Keratinocyte (primary cell): ENCODE measurements at regions not wholly inside any gene's neighbourhood (a gene's known extent, or its start where the extent isn't known, plus 50 kb on each side); places are given as distances from the start of the nearest gene placed in this dataset.

Source experiments
- DNase-seq: peaks from one replicate; pipeline ENCODE4 v3.0.0-alpha.2; 2011; ENCODE audit warnings: low read depth, missing footprints, low spot score
- FAIRE-seq: peaks from 2 replicates; lab custom pipeline; 2011; peaks lifted over from hg19 to GRCh38; lab: Jason Lieb, UNC
- H2AFZ ChIP-seq: 2 replicates; pipeline ENCODE4 v1.6.0; 2012; ENCODE audit warnings: low read length, control low read depth, inconsistent platforms; ENCODE audit not compliant: control insufficient read depth
- H3K27ac ChIP-seq: 2 replicates; pipeline ENCODE4 v1.5.1; 2011; ENCODE audit warnings: low read length; ENCODE audit not compliant: control insufficient read depth, insufficient read depth
- H3K27me3 ChIP-seq: 3 replicates; pipeline ENCODE4 v1.6.0; 2011; ENCODE audit warnings: low read length; ENCODE audit not compliant: control insufficient read depth, insufficient read depth; ENCODE audit errors: extremely low read depth
- H3K36me3 ChIP-seq, 2 experiments: 2 replicates in 1 of 2; 3 replicates in 1 of 2; pipeline ENCODE4 v1.5.1; 2011; ENCODE audit warnings: low read length in 2 of 2, mild to moderate bottlenecking in 1 of 2; ENCODE audit not compliant: control insufficient read depth in 2 of 2, insufficient read depth in 2 of 2; ENCODE audit errors: extremely low read depth in 1 of 2
- H3K4me1 ChIP-seq: 3 replicates; pipeline ENCODE4 v1.5.1; 2011; ENCODE audit warnings: low read length; ENCODE audit not compliant: control insufficient read depth, insufficient read depth; ENCODE audit errors: extremely low read depth
- H3K4me2 ChIP-seq: 3 replicates; pipeline ENCODE4 v1.6.0; 2011; ENCODE audit warnings: low read depth, low read length; ENCODE audit not compliant: control insufficient read depth, insufficient read depth; ENCODE audit errors: extremely low read depth
- H3K4me3 ChIP-seq, 3 experiments: fragments of 200-600 bp in 1 of 3; sonication (generic) in 1 of 3; 2 replicates in 2 of 3; 3 replicates in 1 of 3; pipeline ENCODE4 v1.5.1; 2011 to 2016; ENCODE audit warnings: low read length in 3 of 3, mild to moderate bottlenecking in 3 of 3, control low read depth in 2 of 3, inconsistent platforms in 1 of 3, low read depth in 1 of 3, mixed read lengths in 1 of 3, mixed run types in 1 of 3, moderate library complexity in 1 of 3; ENCODE audit not compliant: control insufficient read depth in 2 of 3, insufficient read depth in 2 of 3; ENCODE audit errors: extremely low read depth in 1 of 3
- H3K79me2 ChIP-seq: 2 replicates; pipeline ENCODE4 v1.6.0; 2012; ENCODE audit warnings: low read length; ENCODE audit not compliant: control insufficient read depth, insufficient read depth
- H3K9ac ChIP-seq: 3 replicates; pipeline ENCODE4 v1.6.0; 2011; ENCODE audit warnings: low read length; ENCODE audit not compliant: control insufficient read depth, insufficient read depth; ENCODE audit errors: extremely low read depth
- H3K9me1 ChIP-seq: 3 replicates; pipeline ENCODE4 v1.6.0; 2011; ENCODE audit warnings: low read length; ENCODE audit not compliant: control insufficient read depth, insufficient read depth; ENCODE audit errors: extremely low read depth
- H3K9me3 ChIP-seq: 2 replicates; pipeline ENCODE4 v1.5.1; 2012; ENCODE audit warnings: low read depth, low read length; ENCODE audit not compliant: control insufficient read depth
- H4K20me1 ChIP-seq: 3 replicates; pipeline ENCODE4 v1.6.0; 2011; ENCODE audit warnings: low read length; ENCODE audit not compliant: control insufficient read depth, insufficient read depth; ENCODE audit errors: extremely low read depth
- EZH2 ChIP-seq: IDR thresholded peaks from one replicate; pipeline ENCODE4 v1.6.1; 2012; ENCODE audit warnings: inconsistent platforms, mild to moderate bottlenecking, low read length, moderate library complexity
- dilution Hi-C: fragments of 300-500 bp; cut with MboI; formaldehyde crosslinking; loops from one replicate; pipeline ENCODE4 v1.7.0; 2020; ENCODE audit warnings: low sequenced_read_pairs; ENCODE audit not compliant: extremely low pct_ligation_motif_present
- TF ChIP-seq, protein P1 (sequence below), 3 experiments: IDR thresholded peaks in 1 of 3; conservative IDR thresholded peaks in 1 of 3; optimal IDR thresholded peaks in 1 of 3; 2 replicates in 2 of 3; 3 replicates in 1 of 3; pipeline versions ENCODE3 to v1.5.1; 2011; ENCODE audit warnings: low read length in 3 of 3, mild to moderate bottlenecking in 3 of 3, moderate library complexity in 2 of 3, control low read depth in 1 of 3, inconsistent platforms in 1 of 3; ENCODE audit not compliant: insufficient read depth in 2 of 3; ENCODE audit errors: extremely low read depth in 1 of 3

DNA sequence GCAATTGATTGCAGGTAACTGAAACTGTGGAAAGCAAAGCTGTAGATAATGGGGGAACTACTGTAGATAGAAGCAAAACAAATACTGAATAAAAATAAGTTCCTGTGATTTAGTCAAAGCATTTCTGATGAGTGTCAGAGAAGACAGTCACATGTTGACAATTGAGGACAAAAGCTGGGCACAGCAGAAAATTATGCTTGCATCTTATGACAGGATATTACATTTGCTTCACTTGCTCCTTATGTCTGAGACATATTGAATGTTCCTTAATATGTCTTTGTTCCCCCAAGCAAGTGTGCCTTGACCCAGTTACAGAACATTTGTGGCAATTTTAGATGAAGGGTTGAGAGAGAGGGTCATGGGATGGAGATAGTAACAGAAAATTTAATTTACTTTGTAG lies 526.0 kb upstream of the B3GALT2 start:
- H2AFZ ChIP-seq: no peak overlapping the region
- no peak overlapping the region for H3K27ac ChIP-seq
- no peaks in the 10 kb centered on the region for H4K20me1 ChIP-seq
- no peaks in the 10 kb centered on the region for H3K27me3 ChIP-seq
- H3K4me1 ChIP-seq: peaks cover 7% of the 10 kb centered on the region
- H3K9ac ChIP-seq: no peak overlapping the region
- TF ChIP-seq EZH2: no peak
- TF ChIP-seq, protein P1, sequence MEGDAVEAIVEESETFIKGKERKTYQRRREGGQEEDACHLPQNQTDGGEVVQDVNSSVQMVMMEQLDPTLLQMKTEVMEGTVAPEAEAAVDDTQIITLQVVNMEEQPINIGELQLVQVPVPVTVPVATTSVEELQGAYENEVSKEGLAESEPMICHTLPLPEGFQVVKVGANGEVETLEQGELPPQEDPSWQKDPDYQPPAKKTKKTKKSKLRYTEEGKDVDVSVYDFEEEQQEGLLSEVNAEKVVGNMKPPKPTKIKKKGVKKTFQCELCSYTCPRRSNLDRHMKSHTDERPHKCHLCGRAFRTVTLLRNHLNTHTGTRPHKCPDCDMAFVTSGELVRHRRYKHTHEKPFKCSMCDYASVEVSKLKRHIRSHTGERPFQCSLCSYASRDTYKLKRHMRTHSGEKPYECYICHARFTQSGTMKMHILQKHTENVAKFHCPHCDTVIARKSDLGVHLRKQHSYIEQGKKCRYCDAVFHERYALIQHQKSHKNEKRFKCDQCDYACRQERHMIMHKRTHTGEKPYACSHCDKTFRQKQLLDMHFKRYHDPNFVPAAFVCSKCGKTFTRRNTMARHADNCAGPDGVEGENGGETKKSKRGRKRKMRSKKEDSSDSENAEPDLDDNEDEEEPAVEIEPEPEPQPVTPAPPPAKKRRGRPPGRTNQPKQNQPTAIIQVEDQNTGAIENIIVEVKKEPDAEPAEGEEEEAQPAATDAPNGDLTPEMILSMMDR (optimal IDR thresholded peaks at IDR 0.05 in 1 of 3, IDR thresholded peaks at IDR 0.05 in 1 of 3, conservative IDR thresholded peaks at IDR 0.05 in 1 of 3; ENCODE audit: extremely low read depth in 1 of 3, insufficient read depth in 2 of 3, low read length in 3 of 3): no peak
- H3K4me2 ChIP-seq: no peak overlapping the region
- H3K9me1 ChIP-seq: no peaks in the 10 kb centered on the region
- no peak overlapping the region for H3K4me3 ChIP-seq
- dilution Hi-C loops: no loop called here
- FAIRE-seq (no peak), DNase-seq (no peak)
- H3K9me3 ChIP-seq: no peaks in the 10 kb centered on the region
- H3K79me2 ChIP-seq: no peaks in the 10 kb centered on the region
- H3K36me3 ChIP-seq: no peaks in the 10 kb centered on the region

DNA sequence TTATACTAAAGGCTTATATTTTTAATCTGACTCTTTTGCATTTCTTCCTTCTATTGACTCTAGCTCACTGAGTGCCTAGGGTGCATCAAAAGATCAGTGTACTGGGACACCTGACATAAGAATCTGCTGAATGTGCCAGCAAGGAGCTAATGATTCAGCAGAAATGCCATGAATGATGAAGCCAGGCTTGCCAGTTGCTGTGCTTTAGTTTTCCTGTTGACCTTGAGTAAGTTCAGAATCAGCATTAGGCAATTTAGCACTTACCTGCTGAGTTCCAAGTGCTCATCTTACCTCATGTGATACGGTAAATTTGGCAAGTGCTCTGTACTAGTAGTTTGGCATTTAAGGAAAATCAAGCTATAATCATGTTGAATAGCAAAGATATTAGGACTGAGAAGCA lies 523.2 kb upstream of the B3GALT2 start:
- Histone ChIP-seq H3K4me1 (peaks cover 9% of the 10 kb centered on the region), H3K79me2 (no peaks in the 10 kb centered on the region), H3K9ac (no peak overlapping the region), H2AFZ (no peak overlapping the region), H3K9me1 (no peaks in the 10 kb centered on the region), H3K4me3 (no peak overlapping the region), H3K27ac (no peak overlapping the region), H4K20me1 (no peaks in the 10 kb centered on the region), H3K4me2 (no peak overlapping the region), H3K36me3 (no peaks in the 10 kb centered on the region), H3K9me3 (no peaks in the 10 kb centered on the region), H3K27me3 (no peaks in the 10 kb centered on the region)
- TF ChIP-seq EZH2: no peak
- TF ChIP-seq, protein P1 (optimal IDR thresholded peaks at IDR 0.05 in 1 of 3, IDR thresholded peaks at IDR 0.05 in 1 of 3, conservative IDR thresholded peaks at IDR 0.05 in 1 of 3; ENCODE audit: extremely low read depth in 1 of 3, insufficient read depth in 2 of 3, low read length in 3 of 3): no peak
- DNase-seq: no peak
- FAIRE-seq: no peak
- dilution Hi-C loops: no loop called here
